ENCODE measurements at regions not wholly inside any gene's neighbourhood (a gene's known extent, or its start where the extent isn't known, plus 50 kb on each side); places are given as distances from the start of the nearest gene placed in this dataset.

- TF ChIP-seq SPI1 (IDR thresholded peaks at IDR 0.05; ENCODE audit: borderline replicate concordance, low read depth) (no peak), POLR2AphosphoS5 (IDR thresholded peaks at IDR 0.05; ENCODE audit: low read depth) (no peak), GABPA (IDR thresholded peaks at IDR 0.05; ENCODE audit: low read depth) (no peak), CTCF (IDR thresholded peaks at IDR 0.05; ENCODE audit: insufficient read depth, low read length) (no peak), REST (IDR thresholded peaks at IDR 0.05; ENCODE audit: insufficient replicate concordance, low read depth) (no peak)
- Histone ChIP-seq H3K4me3 (replicated peaks; ENCODE audit: insufficient read depth, low read length) (no peak overlapping the region), H3K27ac (replicated peaks) (no peak overlapping the region), H3K27me3 (ENCODE audit: insufficient read depth, poor library complexity, severe bottlenecking) (no peaks in the 10 kb centered on the region)
- DNase-seq (ENCODE audit: low read depth in 1 of 2, low spot score in 1 of 2) = no peak
These were observed 115.2 kb upstream of the CDCA7L start for GRCh38 chr7:22060863-22061262.

- TF ChIP-seq SPI1 (IDR thresholded peaks at IDR 0.05; ENCODE audit: borderline replicate concordance, low read depth) (no peak), REST (IDR thresholded peaks at IDR 0.05; ENCODE audit: insufficient replicate concordance, low read depth) (no peak), CTCF (IDR thresholded peaks at IDR 0.05; ENCODE audit: insufficient read depth, low read length) (no peak), GABPA (IDR thresholded peaks at IDR 0.05; ENCODE audit: low read depth) (no peak), POLR2AphosphoS5 (IDR thresholded peaks at IDR 0.05; ENCODE audit: low read depth) (no peak)
- no peak overlapping the region for H3K27ac ChIP-seq (replicated peaks)
- DNase-seq (ENCODE audit: low read depth in 1 of 2, low spot score in 1 of 2) = no peak
- no peak overlapping the region for H3K4me3 ChIP-seq (replicated peaks; ENCODE audit: insufficient read depth, low read length)
- H3K27me3 ChIP-seq (ENCODE audit: insufficient read depth, poor library complexity, severe bottlenecking) = no peaks in the 10 kb centered on the region
These were observed 114.5 kb upstream of the CDCA7L start for GRCh38 chr7:22060197-22060596.

GRCh38 chr7:22055226-22055625, 109.5 kb upstream of the CDCA7L start:
- Histone ChIP-seq H3K4me3 (replicated peaks; ENCODE audit: insufficient read depth, low read length) (no peak overlapping the region), H3K27me3 (ENCODE audit: insufficient read depth, poor library complexity, severe bottlenecking) (no peaks in the 10 kb centered on the region), H3K27ac (replicated peaks) (no peak overlapping the region)
- TF ChIP-seq REST (IDR thresholded peaks at IDR 0.05; ENCODE audit: insufficient replicate concordance, low read depth) (no peak), CTCF (IDR thresholded peaks at IDR 0.05; ENCODE audit: insufficient read depth, low read length) (no peak), SPI1 (IDR thresholded peaks at IDR 0.05; ENCODE audit: borderline replicate concordance, low read depth) (no peak)
- no peak for DNase-seq (ENCODE audit: low read depth in 1 of 2, low spot score in 1 of 2)

Measured in HL-60 (cell line).